ENCODE measurements at regions not wholly inside any gene's neighbourhood (a gene's known extent, or its start where the extent isn't known, plus 50 kb on each side); places are given as distances from the start of the nearest gene placed in this dataset.

DNA sequence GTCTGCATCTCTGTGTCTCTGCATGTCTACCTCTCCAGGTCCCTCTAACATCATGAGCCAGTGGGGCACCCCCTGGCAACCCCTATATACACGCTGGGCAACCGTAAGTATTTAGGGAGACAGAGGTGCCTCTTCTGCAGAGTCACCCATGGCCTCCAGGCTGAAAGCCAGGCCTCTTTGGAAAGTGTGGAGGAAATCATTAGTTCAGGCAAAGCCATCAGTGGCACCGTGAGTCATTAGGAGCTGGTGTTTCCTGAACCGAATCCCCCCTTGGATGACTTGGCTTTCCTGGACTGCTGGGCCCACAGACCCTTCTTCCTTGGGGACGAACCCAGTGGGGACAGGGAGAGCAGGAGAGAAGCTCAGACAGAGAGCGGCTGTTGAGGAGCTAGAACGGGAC lies 174.8 kb downstream of the OLFM1 start:
- 39% methylated on average over 7 of the region's 7 CpGs for WGBS (ENCODE audit: insufficient coverage)
- Mint-ChIP-seq H3K4me1 (no peaks in the 10 kb centered on the region), H3K27ac (no peak overlapping the region), H3K27me3 (peaks cover 6% of the 10 kb centered on the region), H3K9me3 (ENCODE audit: insufficient read depth) (no peaks in the 10 kb centered on the region), H3K4me3 (no peak overlapping the region)
- ATAC-seq (ENCODE audit: low read depth) = no peak
- no peak overlapping the region for H2AFZ ChIP-seq (ENCODE audit: insufficient read depth, low read depth, low read length, poor library complexity, severe bottlenecking)
- intact Hi-C loops (cut with micrococcal nuclease) = no loop called here
- no peaks in the 10 kb centered on the region for H3K9me3 ChIP-seq (ENCODE audit: control extremely low read depth in 1 of 3, control insufficient read depth in 2 of 3, insufficient read depth in 1 of 3, low read length in 2 of 3)
- peaks cover 0 to 3% (median 0%) of the 10 kb centered on the region in 4 experiments for H3K27me3 ChIP-seq (replicated peaks in 1 of 4; ENCODE audit: control extremely low read depth in 1 of 4, control insufficient read depth in 3 of 4, insufficient read depth in 4 of 4, low read length in 3 of 4)
- no peak overlapping the region for H3K4me3 ChIP-seq (ENCODE audit: control extremely low read depth in 1 of 5, extremely low read depth in 1 of 5, insufficient read depth in 1 of 5, low read depth in 2 of 5, low read length in 4 of 5)
- no peaks in the 10 kb centered on the region for H3K4me1 ChIP-seq (ENCODE audit: control insufficient read depth in 2 of 2, insufficient read depth in 2 of 2, low read length in 2 of 2)
- H3K4me2 ChIP-seq (replicated peaks; ENCODE audit: low read depth, low read length, poor library complexity, severe bottlenecking) = no peak overlapping the region
- no peak overlapping the region for H3K27ac ChIP-seq (ENCODE audit: low read length in 2 of 2)
- TF ChIP-seq, protein P1, sequence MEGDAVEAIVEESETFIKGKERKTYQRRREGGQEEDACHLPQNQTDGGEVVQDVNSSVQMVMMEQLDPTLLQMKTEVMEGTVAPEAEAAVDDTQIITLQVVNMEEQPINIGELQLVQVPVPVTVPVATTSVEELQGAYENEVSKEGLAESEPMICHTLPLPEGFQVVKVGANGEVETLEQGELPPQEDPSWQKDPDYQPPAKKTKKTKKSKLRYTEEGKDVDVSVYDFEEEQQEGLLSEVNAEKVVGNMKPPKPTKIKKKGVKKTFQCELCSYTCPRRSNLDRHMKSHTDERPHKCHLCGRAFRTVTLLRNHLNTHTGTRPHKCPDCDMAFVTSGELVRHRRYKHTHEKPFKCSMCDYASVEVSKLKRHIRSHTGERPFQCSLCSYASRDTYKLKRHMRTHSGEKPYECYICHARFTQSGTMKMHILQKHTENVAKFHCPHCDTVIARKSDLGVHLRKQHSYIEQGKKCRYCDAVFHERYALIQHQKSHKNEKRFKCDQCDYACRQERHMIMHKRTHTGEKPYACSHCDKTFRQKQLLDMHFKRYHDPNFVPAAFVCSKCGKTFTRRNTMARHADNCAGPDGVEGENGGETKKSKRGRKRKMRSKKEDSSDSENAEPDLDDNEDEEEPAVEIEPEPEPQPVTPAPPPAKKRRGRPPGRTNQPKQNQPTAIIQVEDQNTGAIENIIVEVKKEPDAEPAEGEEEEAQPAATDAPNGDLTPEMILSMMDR (IDR thresholded peaks at IDR 0.05) = no peak
- no peak for TF ChIP-seq EZH2 (IDR thresholded peaks at IDR 0.05; ENCODE audit: borderline replicate concordance, insufficient read depth, low read depth, low read length, poor library complexity, severe bottlenecking)
- CTCF ChIA-PET = no interaction called here
- H4K20me1 ChIP-seq (ENCODE audit: control insufficient read depth, insufficient read depth, low read length, poor library complexity, severe bottlenecking) = no peaks in the 10 kb centered on the region
- H3K9ac ChIP-seq (ENCODE audit: low read length) = no peak overlapping the region
- DNase-seq = no peak
- H3K79me2 ChIP-seq (ENCODE audit: control insufficient read depth, insufficient read depth, low read length) = no peaks in the 10 kb centered on the region
- no peaks in the 10 kb centered on the region for H3K36me3 ChIP-seq (replicated peaks in 1 of 2; ENCODE audit: control extremely low read depth in 1 of 2, control insufficient read depth in 1 of 2, extremely low read depth in 1 of 2, insufficient read depth in 2 of 2, low read length in 1 of 2)
- POLR2A ChIA-PET = no interaction called here

GRCh38 chr9:135263511-135263910 lies 176.0 kb downstream of the OLFM1 start:
- no peak overlapping the region for H3K9ac ChIP-seq (ENCODE audit: low read length)
- ATAC-seq (ENCODE audit: low read depth) = no peak
- TF ChIP-seq, protein P1 (IDR thresholded peaks at IDR 0.05) = no peak
- TF ChIP-seq EZH2 (IDR thresholded peaks at IDR 0.05; ENCODE audit: borderline replicate concordance, insufficient read depth, low read depth, low read length, poor library complexity, severe bottlenecking) = no peak
- H3K79me2 ChIP-seq (ENCODE audit: control insufficient read depth, insufficient read depth, low read length) = no peaks in the 10 kb centered on the region
- no peak for DNase-seq
- ChIA-PET CTCF (no interaction called here), POLR2A (no interaction called here)
- H3K27me3 ChIP-seq (replicated peaks in 1 of 4; ENCODE audit: control extremely low read depth in 1 of 4, control insufficient read depth in 3 of 4, insufficient read depth in 4 of 4, low read length in 3 of 4) = peaks cover 0 to 3% (median 0%) of the 10 kb centered on the region in 4 experiments
- Mint-ChIP-seq H3K4me1 (no peaks in the 10 kb centered on the region), H3K27me3 (peaks cover 6% of the 10 kb centered on the region), H3K4me3 (no peak overlapping the region), H3K27ac (no peak overlapping the region), H3K9me3 (ENCODE audit: insufficient read depth) (no peaks in the 10 kb centered on the region)
- no peak overlapping the region for H2AFZ ChIP-seq (ENCODE audit: insufficient read depth, low read depth, low read length, poor library complexity, severe bottlenecking)
- 83% methylated on average over 2 of the region's 5 CpGs for WGBS (ENCODE audit: insufficient coverage)
- no peak overlapping the region for H3K4me3 ChIP-seq (ENCODE audit: control extremely low read depth in 1 of 5, extremely low read depth in 1 of 5, insufficient read depth in 1 of 5, low read depth in 2 of 5, low read length in 4 of 5)
- intact Hi-C loops (cut with micrococcal nuclease) = no loop called here
- no peaks in the 10 kb centered on the region for H3K9me3 ChIP-seq (ENCODE audit: control extremely low read depth in 1 of 3, control insufficient read depth in 2 of 3, insufficient read depth in 1 of 3, low read length in 2 of 3)
- H3K4me2 ChIP-seq (replicated peaks; ENCODE audit: low read depth, low read length, poor library complexity, severe bottlenecking) = no peak overlapping the region
- no peak overlapping the region for H3K27ac ChIP-seq (ENCODE audit: low read length in 2 of 2)
- no peaks in the 10 kb centered on the region for H4K20me1 ChIP-seq (ENCODE audit: control insufficient read depth, insufficient read depth, low read length, poor library complexity, severe bottlenecking)
- no peaks in the 10 kb centered on the region for H3K36me3 ChIP-seq (replicated peaks in 1 of 2; ENCODE audit: control extremely low read depth in 1 of 2, control insufficient read depth in 1 of 2, extremely low read depth in 1 of 2, insufficient read depth in 2 of 2, low read length in 1 of 2)
- no peaks in the 10 kb centered on the region for H3K4me1 ChIP-seq (ENCODE audit: control insufficient read depth in 2 of 2, insufficient read depth in 2 of 2, low read length in 2 of 2)
